HAP-1 (cell line): ENCODE measurements at regions not wholly inside any gene's neighbourhood (a gene's known extent, or its start where the extent isn't known, plus 50 kb on each side); places are given as distances from the start of the nearest gene placed in this dataset.

Experiments
- DNase-seq, 2 experiments: peaks; one replicate each; pipeline ENCODE4 v3.0.0-alpha.2; 2016 to 2020; ENCODE audit warnings: low spot score in 2 of 2
- H3K27me3 ChIP-seq: fragments of 250-450 bp; sonication (Bioruptor Pico); 2 replicates; pipeline ENCODE4 v1.5.1; 2020; ENCODE audit warnings: low read depth, mild to moderate bottlenecking, moderate library complexity
- H3K36me3 ChIP-seq: fragments of 250-450 bp; sonication (Bioruptor Pico); replicated peaks from 2 replicates; pipeline ENCODE4 v1.5.1; 2020; ENCODE audit warnings: mild to moderate bottlenecking
- H3K4me1 ChIP-seq: fragments of 250-450 bp; sonication (Bioruptor Pico); 2 replicates; pipeline ENCODE4 v1.5.1; 2020; ENCODE audit warnings: mild to moderate bottlenecking
- H3K4me3 ChIP-seq: fragments of 250-450 bp; sonication (Bioruptor Pico); 2 replicates; pipeline ENCODE4 v1.5.1; 2020; ENCODE audit warnings: mild to moderate bottlenecking, moderate library complexity
- H3K9me3 ChIP-seq: fragments of 250-450 bp; sonication (Bioruptor Pico); 2 replicates; pipeline ENCODE4 v1.5.1; 2020; ENCODE audit warnings: mild to moderate bottlenecking, moderate library complexity
- in situ Hi-C: fragments of 300-500 bp; cut with MboI; formaldehyde crosslinking; loops from 3 replicates; pipeline ENCODE4 v1.14.3; 2020; ENCODE audit warnings: low sequenced_read_pairs, inconsistent platforms, mixed read lengths

DNA sequence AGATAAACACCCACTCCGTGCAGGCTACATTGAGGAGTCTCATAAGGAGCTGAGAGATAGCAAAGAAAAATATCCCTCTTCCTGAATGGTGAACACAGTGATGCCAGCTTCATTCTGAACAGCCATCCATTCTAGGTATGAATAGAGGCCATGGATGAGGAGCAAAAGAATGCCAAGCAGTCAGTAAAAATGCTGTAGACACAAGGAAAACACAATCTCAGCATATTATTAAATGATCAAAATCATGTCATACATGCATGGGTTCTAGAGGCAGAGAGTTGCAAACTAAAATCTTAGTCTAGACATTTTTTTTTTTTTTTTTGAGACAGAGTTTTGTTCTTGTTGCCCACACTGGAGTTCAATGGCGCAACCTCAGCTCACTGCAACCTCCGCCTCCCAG lies 313.0 kb downstream of the SOX9 start:
- no peaks in the 10 kb centered on the region for H3K36me3 ChIP-seq
- no peak overlapping the region for H3K4me3 ChIP-seq
- in situ Hi-C loops: no loop called here
- no peak for DNase-seq
- H3K4me1 ChIP-seq: no peaks in the 10 kb centered on the region
- no peaks in the 10 kb centered on the region for H3K27me3 ChIP-seq
- H3K9me3 ChIP-seq: no peaks in the 10 kb centered on the region

DNA sequence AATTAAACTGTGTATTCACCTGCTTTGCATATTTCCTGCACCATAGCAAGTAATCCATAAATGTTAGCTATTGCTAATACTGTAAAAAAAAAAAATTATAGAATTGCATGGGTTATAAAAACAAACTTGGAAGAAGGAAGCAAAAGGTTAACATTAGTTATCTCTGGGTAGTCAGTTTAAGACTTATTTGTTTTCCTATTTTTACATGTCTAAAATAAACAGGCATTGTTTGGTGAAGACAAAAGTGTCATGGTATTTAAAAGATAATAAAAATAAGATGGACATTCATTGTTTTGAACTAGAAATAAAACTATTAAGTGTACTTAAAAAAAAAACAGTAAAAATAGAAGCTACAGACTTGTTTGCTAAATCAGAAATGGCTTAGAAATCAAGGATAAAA lies 313.8 kb downstream of the SOX9 start:
- no peaks in the 10 kb centered on the region for H3K4me1 ChIP-seq
- H3K27me3 ChIP-seq: no peaks in the 10 kb centered on the region
- no peaks in the 10 kb centered on the region for H3K36me3 ChIP-seq
- H3K4me3 ChIP-seq: no peak overlapping the region
- H3K9me3 ChIP-seq: no peaks in the 10 kb centered on the region
- in situ Hi-C loops: no loop called here
- no peak for DNase-seq

DNA sequence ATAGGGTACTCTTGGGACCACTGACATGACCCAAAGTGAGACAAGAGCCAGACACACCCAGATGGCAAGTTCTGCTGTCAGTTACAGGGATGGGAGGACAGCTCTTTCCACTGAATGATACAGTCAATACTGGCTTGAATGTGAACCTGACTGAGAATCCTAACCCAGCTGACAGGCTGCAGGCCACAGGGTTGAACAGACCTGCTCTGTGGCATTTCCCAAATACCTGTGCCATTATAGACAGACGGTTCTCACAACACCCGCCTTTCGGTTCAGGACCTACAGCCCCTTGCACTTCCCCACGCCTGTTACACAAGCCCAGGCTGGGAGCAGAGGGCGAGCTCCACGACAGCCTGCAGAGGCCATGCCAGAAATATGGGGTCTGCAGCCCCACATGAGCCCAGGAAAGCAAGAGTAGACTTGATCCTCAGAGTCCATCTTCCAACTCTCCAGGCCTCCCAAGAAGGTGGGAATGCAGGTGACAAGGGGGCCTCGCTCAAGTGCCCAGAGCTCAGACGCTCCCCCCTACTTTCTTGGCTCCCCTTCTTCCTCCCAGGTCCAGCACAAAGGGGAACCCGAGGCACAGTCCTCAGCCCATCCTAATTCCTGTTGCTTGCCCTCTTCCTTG lies 314.3 kb downstream of the SOX9 start:
- no peaks in the 10 kb centered on the region for H3K4me1 ChIP-seq
- no peaks in the 10 kb centered on the region for H3K9me3 ChIP-seq
- no peaks in the 10 kb centered on the region for H3K36me3 ChIP-seq
- in situ Hi-C loops: no loop called here
- no peak overlapping the region for H3K4me3 ChIP-seq
- DNase-seq: no peak
- H3K27me3 ChIP-seq: no peaks in the 10 kb centered on the region

DNA sequence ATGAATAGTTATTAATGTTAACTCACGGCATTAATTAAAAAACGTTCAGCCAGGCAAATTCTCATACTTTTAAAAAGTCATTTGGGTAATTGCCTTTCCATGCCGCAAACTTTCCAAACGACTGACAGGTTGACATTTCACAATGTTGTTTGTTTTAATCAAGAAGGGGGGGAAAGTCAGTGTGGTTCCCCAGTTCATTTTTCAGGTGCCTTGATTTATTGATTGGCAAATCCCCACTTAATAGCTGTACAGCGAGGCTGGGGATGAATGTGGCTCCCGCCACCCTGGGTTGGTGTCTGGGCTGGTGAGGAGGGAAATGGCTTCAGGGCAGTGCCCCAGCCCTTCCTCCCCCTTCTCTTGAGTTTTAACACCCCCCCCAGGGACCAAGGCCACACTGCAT lies 318.0 kb downstream of the SOX9 start:
- H3K9me3 ChIP-seq: no peaks in the 10 kb centered on the region
- DNase-seq: no peak
- H3K4me3 ChIP-seq: no peak overlapping the region
- H3K4me1 ChIP-seq: no peaks in the 10 kb centered on the region
- H3K36me3 ChIP-seq: no peaks in the 10 kb centered on the region
- in situ Hi-C loops: no loop called here
- no peaks in the 10 kb centered on the region for H3K27me3 ChIP-seq

DNA sequence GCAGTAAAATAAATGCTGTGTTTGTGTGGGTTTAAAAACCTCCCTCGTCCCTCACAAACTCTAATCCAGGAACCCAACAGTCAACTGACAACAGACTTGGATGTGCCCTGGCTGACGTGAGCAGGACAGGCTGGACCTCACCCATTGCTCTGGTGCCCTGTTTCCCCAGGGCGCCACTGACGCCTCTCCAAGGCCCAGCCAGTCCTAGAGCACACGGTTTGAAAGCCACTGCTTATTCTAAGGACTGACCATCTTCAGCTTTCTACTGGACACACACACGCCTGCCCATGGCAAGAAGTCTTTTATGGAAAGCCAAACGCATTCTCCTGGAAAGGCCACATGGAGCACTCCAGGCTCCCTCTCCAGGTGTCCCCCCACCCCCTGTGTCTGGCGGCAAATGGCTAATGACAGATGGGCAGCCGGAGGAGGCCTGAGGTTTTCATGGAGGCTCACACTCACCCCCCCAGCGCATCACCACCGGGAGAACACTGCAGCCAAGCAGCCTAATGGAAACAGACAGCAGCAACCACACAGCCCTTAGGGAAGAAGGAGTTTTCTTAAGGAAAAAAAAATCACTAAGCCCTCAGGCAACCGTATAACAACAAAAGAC lies 319.2 kb downstream of the SOX9 start:
- H3K36me3 ChIP-seq: no peaks in the 10 kb centered on the region
- no peak overlapping the region for H3K4me3 ChIP-seq
- H3K4me1 ChIP-seq: no peaks in the 10 kb centered on the region
- in situ Hi-C loops: no loop called here
- no peaks in the 10 kb centered on the region for H3K27me3 ChIP-seq
- no peak for DNase-seq
- no peaks in the 10 kb centered on the region for H3K9me3 ChIP-seq

DNA sequence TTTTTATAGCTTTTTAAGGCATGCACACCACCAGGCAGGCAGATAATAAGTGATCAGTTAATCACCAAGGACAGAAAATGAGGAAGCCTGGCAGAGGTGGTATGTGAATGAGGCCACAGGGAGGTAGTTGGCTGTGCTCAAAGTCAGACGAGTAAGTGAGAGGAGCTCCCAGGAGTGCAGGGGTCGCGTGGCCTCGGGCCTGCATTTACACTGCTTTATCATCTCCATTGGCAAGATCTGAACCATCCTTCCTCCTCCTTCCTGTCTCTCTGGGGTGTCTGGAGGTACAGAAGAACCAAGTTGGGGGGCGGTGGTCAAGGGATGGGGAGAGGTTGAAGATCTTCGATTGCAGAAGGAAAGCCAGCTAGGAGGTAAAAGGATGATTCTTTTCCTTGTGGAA lies 320.1 kb downstream of the SOX9 start:
- in situ Hi-C loops: no loop called here

DNA sequence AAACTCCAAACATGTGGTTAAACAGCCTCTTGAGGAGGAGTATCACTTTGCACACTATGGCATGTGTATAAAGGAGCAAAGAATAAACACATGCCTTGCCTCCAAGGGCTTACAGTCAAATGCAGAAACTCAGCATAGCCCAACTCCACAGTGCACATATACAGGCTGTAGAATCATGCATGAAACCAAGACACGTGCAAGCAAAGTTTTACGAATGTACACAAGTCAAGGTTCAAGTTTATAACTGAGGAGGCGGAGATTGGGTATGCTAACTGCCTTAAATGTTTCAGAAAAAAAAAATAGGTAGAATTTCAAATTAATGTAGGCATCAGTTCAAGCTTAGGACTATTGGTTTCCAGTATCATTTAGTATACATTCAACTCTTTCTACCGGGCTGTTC lies 321.1 kb downstream of the SOX9 start:
- no peaks in the 10 kb centered on the region for H3K9me3 ChIP-seq
- H3K27me3 ChIP-seq: no peaks in the 10 kb centered on the region
- no peak for DNase-seq
- H3K4me1 ChIP-seq: no peaks in the 10 kb centered on the region
- no peaks in the 10 kb centered on the region for H3K36me3 ChIP-seq
- H3K4me3 ChIP-seq: no peak overlapping the region
- in situ Hi-C loops: no loop called here

More for the DNA sequence above, 320.1 kb downstream of the SOX9 start:
- no peak overlapping the region for H3K4me3 ChIP-seq
- no peaks in the 10 kb centered on the region for H3K36me3 ChIP-seq
- H3K4me1 ChIP-seq: no peaks in the 10 kb centered on the region
- no peaks in the 10 kb centered on the region for H3K27me3 ChIP-seq
- no peaks in the 10 kb centered on the region for H3K9me3 ChIP-seq
- no peak for DNase-seq

DNA sequence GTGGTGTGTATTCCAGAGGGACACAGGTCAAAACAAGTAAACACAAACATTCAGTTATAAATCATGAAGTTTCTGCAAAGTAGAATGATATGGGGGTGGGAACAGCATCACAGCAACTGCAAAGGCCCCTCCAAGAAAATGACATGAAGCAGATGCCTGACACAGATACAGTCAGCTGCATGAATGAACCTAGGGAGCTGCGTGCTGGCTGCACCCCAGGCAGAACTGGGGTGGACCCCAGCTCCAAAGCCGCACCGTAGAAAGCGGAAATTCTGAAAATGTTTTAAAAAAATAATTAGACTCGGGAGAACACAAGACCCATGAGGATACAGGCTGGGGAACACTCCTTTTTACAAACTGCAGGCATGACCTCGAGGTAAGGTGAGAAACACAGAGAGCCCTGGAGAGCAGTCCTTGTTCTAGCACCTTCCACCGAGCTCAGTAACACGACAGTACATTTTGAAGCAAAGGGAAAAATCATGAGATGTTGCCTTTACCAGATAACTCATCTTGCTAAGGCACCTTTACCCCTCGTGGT lies 323.8 kb downstream of the SOX9 start:
- in situ Hi-C loops: no loop called here
- DNase-seq: no peak
- no peaks in the 10 kb centered on the region for H3K27me3 ChIP-seq
- H3K4me1 ChIP-seq: no peaks in the 10 kb centered on the region
- no peak overlapping the region for H3K4me3 ChIP-seq
- no peaks in the 10 kb centered on the region for H3K9me3 ChIP-seq
- no peaks in the 10 kb centered on the region for H3K36me3 ChIP-seq

DNA sequence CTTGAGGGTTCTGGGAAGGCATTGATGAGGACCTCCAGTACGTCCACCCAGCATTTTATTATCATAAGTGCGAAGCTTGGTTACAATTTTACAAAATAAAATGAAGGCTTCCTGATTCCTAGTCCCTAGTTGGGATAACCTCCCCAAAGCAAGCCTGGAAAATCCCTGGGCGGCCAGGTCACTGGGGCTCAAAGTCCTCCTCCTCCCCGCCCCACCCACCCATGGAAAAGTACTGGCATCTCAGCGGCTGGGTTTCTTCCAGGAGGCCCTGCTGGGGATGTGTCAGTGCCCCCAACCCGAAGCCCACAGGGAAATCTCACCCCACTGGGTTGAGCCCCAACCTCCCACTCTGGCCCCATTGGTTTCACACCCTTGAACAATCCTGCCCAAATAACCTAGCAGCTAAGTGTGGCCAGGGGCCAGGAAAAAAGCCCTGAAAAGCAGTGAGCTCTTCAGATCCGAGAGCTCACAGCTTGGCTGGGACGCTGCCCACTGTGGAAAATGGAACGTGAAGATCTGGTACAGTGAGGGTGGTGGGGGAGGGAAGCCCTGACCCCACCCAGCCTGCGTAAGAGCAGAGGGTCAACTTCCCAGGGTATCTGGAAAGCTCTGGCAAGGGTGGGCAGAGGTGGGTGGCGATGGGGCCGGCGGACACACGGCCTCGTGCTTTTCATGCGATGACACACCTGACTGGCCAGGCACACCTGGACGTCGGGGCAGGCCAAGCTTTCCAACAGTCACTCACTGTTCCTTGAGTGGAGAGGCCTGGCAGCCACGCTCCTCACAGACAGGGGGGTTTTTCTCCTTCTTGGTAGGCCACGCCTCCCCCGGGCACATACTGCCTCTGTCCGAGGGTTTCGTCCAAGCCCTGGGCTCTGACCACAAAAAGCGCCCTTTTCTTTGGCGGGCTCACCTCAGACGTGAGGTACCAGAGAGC lies 324.5 kb downstream of the SOX9 start:
- no peak overlapping the region for H3K4me3 ChIP-seq
- H3K27me3 ChIP-seq: no peaks in the 10 kb centered on the region
- H3K36me3 ChIP-seq: no peaks in the 10 kb centered on the region
- in situ Hi-C loops: no loop called here
- H3K9me3 ChIP-seq: no peaks in the 10 kb centered on the region
- no peaks in the 10 kb centered on the region for H3K4me1 ChIP-seq
- no peak for DNase-seq

DNA sequence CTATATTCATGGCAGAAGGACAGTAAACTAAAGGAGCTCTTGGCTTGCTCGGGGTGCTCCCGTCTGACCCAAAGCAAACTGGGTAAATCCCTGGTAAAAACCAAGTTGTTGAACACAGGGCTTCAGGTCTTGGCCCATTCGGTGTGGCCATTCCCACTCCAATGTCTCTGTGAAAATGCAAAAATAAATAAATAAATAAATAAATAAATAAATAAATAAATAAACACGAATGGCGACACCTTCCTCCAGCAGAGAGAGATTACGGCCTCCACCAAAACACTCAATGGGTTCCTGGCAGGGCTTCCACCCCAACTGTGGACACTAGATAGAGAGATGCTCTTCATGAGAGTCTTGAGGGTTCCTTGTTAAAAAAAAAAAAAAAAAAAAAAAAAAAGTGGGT lies 325.3 kb downstream of the SOX9 start:
- no peak for DNase-seq
- in situ Hi-C loops: no loop called here
- no peak overlapping the region for H3K4me3 ChIP-seq
- no peaks in the 10 kb centered on the region for H3K4me1 ChIP-seq
- no peaks in the 10 kb centered on the region; the same call in 1 of the 2 replicates for H3K9me3 ChIP-seq
- no peaks in the 10 kb centered on the region for H3K27me3 ChIP-seq
- no peaks in the 10 kb centered on the region for H3K36me3 ChIP-seq

DNA sequence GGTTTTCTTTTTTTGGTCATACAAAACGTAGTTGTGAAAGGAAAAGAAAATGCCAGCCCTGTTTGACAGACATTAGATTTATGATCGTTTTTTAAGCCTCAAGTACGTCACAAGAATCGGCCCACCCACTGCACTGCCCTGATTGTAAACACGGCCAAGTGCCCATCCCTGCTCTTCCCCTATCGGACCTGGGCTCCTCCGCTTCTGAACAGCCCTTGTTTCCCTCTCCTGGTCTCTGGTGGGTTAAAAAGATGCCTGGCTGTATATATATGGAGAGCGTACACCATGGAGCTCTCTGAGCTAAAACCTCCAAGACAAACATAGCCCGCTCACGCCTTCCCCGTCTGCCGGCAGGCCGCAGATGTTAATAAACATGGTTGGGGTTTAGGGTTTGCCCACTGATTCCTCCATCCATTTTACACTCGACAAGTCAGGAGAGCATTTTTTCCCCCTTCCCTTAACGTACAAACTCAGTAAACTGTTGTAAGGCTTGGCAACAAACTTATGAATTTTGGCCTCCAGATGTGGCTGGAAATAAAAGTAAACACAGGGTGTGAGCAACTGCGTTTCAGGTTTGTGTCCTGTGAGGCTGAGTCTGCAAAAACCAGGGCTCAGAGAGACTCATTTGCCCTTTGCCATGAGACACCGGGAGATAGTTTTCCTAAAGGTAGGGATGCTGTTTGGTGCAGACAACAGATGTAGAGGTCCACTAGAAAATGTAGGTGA lies 325.9 kb downstream of the SOX9 start:
- Histone ChIP-seq H3K4me1 (no peaks in the 10 kb centered on the region), H3K4me3 (no peak overlapping the region), H3K36me3 (no peaks in the 10 kb centered on the region), H3K9me3 (no peaks in the 10 kb centered on the region; the same call in 1 of the 2 replicates), H3K27me3 (no peaks in the 10 kb centered on the region)
- in situ Hi-C loops: no loop called here
- no peak for DNase-seq

DNA sequence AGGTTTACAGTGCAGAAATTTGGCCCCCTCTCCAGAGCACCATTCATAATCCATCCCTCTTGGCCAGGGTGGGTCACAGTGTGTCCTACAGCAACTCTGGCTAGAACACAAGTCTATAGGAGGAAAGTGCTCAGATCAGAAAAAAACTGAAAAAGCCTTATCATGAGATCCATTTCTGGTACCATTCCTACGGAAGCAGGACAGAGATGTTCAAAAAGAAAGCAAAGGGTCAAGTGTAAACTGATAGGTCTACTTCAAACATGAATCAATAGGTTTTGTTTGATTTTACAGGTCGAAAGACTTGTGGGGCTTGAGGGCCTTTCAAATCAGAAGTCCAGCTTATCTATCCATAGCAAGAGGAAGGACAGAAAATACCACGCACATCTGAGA lies 326.4 kb downstream of the SOX9 start:
- Histone ChIP-seq H3K36me3 (no peaks in the 10 kb centered on the region), H3K4me1 (no peaks in the 10 kb centered on the region), H3K9me3 (no peaks in the 10 kb centered on the region; the same call in 1 of the 2 replicates), H3K4me3 (no peak overlapping the region), H3K27me3 (no peaks in the 10 kb centered on the region)
- in situ Hi-C loops: no loop called here
- no peak for DNase-seq

DNA sequence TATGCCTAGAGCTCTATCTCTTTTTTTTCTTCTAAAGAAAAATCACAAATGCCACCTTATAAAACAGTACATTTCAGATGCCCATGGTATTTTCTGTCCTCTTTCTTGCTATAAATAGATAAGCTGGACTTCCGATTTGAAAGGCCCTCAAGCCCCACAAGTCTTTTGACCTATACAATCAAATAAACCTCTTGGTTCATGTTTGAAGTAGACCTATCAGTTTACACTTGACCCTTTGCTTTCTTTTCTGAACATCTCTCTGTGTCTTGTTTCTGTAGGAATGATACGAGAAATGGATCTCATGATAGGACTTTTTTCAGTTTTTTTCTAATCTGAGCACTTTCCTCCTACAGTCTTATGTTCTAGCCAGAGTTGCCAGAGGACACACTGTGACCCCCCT lies 327.2 kb downstream of the SOX9 start:
- H3K4me3 ChIP-seq: no peak overlapping the region
- in situ Hi-C loops: no loop called here
- H3K36me3 ChIP-seq: no peaks in the 10 kb centered on the region
- H3K9me3 ChIP-seq: no peaks in the 10 kb centered on the region; the same call in 1 of the 2 replicates
- no peaks in the 10 kb centered on the region for H3K4me1 ChIP-seq
- no peaks in the 10 kb centered on the region for H3K27me3 ChIP-seq
- no peak for DNase-seq
